ENCODE measurements at regions not wholly inside any gene's neighbourhood (a gene's known extent, or its start where the extent isn't known, plus 50 kb on each side); places are given as distances from the start of the nearest gene placed in this dataset.

DNA sequence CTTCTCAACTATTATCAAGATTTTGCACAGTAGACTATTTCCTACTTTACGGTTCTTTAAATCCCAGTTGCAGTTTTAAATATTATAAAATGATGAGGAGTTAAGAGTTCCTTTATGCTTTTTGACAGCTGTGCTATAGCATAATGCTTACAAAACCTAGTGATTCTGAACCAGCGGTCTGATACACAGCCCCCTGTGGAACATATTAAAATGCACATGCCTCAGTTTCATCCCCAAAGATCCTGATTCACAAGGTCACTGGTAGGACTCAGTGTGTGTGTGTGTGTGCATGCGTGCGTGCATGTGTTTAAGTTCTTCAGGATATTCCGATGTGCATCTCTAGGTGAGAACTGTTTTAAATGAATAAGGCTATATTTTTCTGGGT is 330.1 kb upstream of the TPM1 start:
- no peak for TF ChIP-seq CTCF (IDR thresholded peaks at IDR 0.05)
- no peak for TF ChIP-seq POLR2A (IDR thresholded peaks at IDR 0.05)
